Activated T-cell treated with anti-CD3 and anti-CD28 coated beads, Interleukin-2, amount 50 U/mL, for 1 hour (primary cell): ENCODE measurements at regions not wholly inside any gene's neighbourhood (a gene's known extent, or its start where the extent isn't known, plus 50 kb on each side); places are given as distances from the start of the nearest gene placed in this dataset.

Experiments used
- DNase-seq: peaks from one replicate; pipeline ENCODE4 v3.0.0-alpha.2; 2020

GRCh38 chr18:59954755-59955156 lies 55.0 kb downstream of the PMAIP1 start:
- no peak for DNase-seq

- DNase-seq, result no peak
Measured at GRCh38 chr18:59954241-59954640, 54.4 kb downstream of the PMAIP1 start.
